ENCODE measurements at regions not wholly inside any gene's neighbourhood (a gene's known extent, or its start where the extent isn't known, plus 50 kb on each side); places are given as distances from the start of the nearest gene placed in this dataset.
"Not testable (repeated sequence)": the region's sequence is repeated elsewhere in the genome, so short reads cannot be mapped to it uniquely, and the experiment has no call there.

DNA sequence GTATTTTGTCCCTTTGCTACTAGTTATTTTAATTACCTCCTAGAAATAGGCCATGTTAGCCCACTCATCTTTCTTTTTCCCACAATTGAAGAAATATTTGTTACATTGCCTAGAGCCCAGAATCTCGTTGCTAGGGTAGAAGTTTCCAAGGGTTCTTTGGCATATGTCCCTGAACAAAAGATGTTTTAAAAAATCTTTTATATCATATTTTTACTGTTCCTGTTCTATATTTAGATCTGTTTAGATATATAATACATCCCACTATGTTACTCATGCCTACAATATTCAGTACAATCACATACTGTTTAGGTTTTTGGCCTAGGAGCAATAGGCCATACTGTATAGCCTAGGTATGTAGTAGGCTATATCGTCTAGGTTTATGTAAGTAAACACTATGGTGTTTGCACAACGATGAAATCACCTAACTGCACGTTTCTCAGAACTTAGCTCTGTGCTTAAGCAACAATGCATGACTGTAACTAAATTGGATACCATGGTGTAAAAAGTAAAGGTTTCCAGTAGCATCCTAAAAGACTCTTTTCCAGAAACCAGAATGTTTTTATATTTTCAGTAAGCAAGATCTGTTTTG, 236.0 kb upstream of the SLIT2 start:
- Histone ChIP-seq H3K4me3 (ENCODE audit: low read length in 2 of 2) (no peak overlapping the region), H3K27me3 (ENCODE audit: control insufficient read depth in 2 of 2, insufficient read depth in 2 of 2, low read length in 2 of 2) (no peaks in the 10 kb centered on the region), H3K9me3 (ENCODE audit: control insufficient read depth in 2 of 2, low read length in 2 of 2) (no peaks in the 10 kb centered on the region), H3K27ac (ENCODE audit: low read depth in 2 of 2, low read length in 2 of 2) (no peak overlapping the region), H3K9ac (ENCODE audit: low read depth in 1 of 2, low read length in 2 of 2) (no peak overlapping the region), H3K4me1 (ENCODE audit: control insufficient read depth in 2 of 2, insufficient read depth in 2 of 2, low read length in 2 of 2) (no peaks in the 10 kb centered on the region), H3K36me3 (ENCODE audit: control insufficient read depth in 2 of 2, insufficient read depth in 2 of 2, low read length in 2 of 2) (no peaks in the 10 kb centered on the region)

DNA sequence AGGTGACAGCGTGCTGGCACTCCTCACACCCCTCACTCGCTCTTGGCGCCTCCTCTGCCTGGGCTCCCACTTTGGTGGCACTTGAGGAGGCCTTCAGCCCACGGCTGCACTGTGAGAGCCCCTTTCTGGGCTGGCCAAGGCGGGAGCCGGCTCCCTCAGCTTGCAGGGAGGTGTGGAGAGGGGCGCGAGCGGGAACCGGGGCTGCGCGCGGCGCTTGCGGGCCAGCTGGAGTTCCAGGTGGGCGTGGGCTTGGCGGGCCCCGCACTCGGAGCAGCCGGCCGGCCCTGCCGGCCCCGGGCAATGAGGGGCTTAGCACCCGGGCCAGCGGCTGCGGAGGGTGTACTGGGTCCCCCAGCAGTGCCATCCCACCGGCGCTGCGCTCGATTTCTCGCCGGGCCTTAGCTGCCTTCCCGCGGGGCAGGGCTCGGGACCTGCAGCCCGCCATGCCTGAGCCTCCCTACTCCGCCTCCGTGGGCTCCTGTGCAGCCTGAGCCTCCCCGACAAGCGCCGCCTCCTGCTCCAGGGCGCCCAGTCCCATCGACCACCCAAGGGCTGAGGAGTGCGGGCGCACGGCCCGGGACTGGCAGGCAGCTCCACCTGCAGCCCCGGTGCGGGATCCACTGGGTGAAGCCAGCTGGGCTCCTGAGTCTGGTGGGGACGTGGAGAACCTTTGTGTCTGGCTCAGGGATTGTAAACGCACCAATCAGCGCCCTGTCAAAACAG, 247.7 kb upstream of the SLIT2 start:
- H3K9ac ChIP-seq (ENCODE audit: low read depth in 1 of 2, low read length in 2 of 2); H3K9me3 ChIP-seq (ENCODE audit: control insufficient read depth in 2 of 2, low read length in 2 of 2): not testable (repeated sequence)

DNA sequence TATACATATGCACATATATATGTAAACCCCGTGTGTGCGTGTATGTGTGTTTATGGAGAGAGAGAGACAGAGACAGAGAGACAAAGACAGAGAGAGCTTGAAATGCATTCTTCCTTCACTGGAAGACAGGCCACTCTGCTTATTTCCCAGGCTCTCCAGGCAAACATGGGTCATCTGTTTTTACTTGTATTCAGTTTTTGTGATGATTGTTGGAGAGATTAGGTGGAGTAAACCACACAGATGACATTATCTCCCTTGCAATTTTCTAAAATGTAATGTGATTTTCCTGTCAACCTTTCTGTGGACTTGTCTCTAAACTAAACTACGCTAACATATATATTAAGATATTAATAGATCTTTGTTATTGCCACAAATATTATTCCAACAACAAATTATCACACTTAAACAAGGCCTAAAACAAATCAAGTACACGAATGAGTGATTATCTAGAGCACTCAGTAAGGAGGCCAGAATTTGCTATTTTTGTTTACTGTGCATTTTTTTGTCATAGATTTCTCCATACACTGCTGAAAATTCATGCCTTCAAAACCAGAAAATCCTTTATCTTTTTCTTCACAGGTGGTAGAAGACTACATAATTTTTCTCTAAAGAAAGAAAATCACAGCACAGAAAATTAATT, 251.8 kb upstream of the SLIT2 start:
- no peak overlapping the region for H3K4me3 ChIP-seq (ENCODE audit: low read length in 2 of 2)
- no peaks in the 10 kb centered on the region for H3K36me3 ChIP-seq (ENCODE audit: control insufficient read depth in 2 of 2, insufficient read depth in 2 of 2, low read length in 2 of 2)
- H3K9me3 ChIP-seq (ENCODE audit: control insufficient read depth in 2 of 2, low read length in 2 of 2): no peaks in the 10 kb centered on the region
- H3K27ac ChIP-seq (ENCODE audit: low read depth in 2 of 2, low read length in 2 of 2): no peak overlapping the region
- no peaks in the 10 kb centered on the region for H3K4me1 ChIP-seq (ENCODE audit: control insufficient read depth in 2 of 2, insufficient read depth in 2 of 2, low read length in 2 of 2)
- H3K27me3 ChIP-seq (ENCODE audit: control insufficient read depth in 2 of 2, insufficient read depth in 2 of 2, low read length in 2 of 2): no peaks in the 10 kb centered on the region
- H3K9ac ChIP-seq (ENCODE audit: low read depth in 1 of 2, low read length in 2 of 2): no peak overlapping the region

More for the DNA sequence above, 247.7 kb upstream of the SLIT2 start:
- H3K4me3 ChIP-seq (ENCODE audit: low read length in 2 of 2); H3K27me3 ChIP-seq (ENCODE audit: control insufficient read depth in 2 of 2, insufficient read depth in 2 of 2, low read length in 2 of 2); H3K4me1 ChIP-seq (ENCODE audit: control insufficient read depth in 2 of 2, insufficient read depth in 2 of 2, low read length in 2 of 2); H3K27ac ChIP-seq (ENCODE audit: low read depth in 2 of 2, low read length in 2 of 2); H3K36me3 ChIP-seq (ENCODE audit: control insufficient read depth in 2 of 2, insufficient read depth in 2 of 2, low read length in 2 of 2): not testable (repeated sequence)

DNA sequence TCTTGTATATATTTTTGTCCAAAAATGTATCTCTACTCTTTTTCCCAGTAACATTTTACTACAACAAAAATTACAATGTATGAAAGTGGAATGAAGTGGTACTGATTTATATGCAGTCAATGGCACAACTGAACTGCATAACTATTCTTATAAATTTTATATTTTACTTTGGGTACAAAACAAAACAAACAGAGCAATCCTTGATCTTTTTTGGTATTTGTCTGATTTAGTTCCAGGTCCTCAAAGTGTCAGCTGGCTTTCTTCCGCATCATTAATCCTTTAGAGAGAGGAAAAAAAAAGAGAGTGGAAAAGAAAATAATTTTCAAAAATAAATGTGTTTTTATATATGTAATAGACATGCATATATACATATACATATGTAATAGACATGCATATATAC, 252.4 kb upstream of the SLIT2 start:
- H3K4me3 ChIP-seq (ENCODE audit: low read length in 2 of 2): no peak overlapping the region
- H3K9ac ChIP-seq (ENCODE audit: low read depth in 1 of 2, low read length in 2 of 2): no peak overlapping the region
- no peak overlapping the region for H3K27ac ChIP-seq (ENCODE audit: low read depth in 2 of 2, low read length in 2 of 2)
- H3K9me3 ChIP-seq (ENCODE audit: control insufficient read depth in 2 of 2, low read length in 2 of 2): no peaks in the 10 kb centered on the region
- H3K36me3 ChIP-seq (ENCODE audit: control insufficient read depth in 2 of 2, insufficient read depth in 2 of 2, low read length in 2 of 2): no peaks in the 10 kb centered on the region
- no peaks in the 10 kb centered on the region for H3K4me1 ChIP-seq (ENCODE audit: control insufficient read depth in 2 of 2, insufficient read depth in 2 of 2, low read length in 2 of 2)
- H3K27me3 ChIP-seq (ENCODE audit: control insufficient read depth in 2 of 2, insufficient read depth in 2 of 2, low read length in 2 of 2): no peaks in the 10 kb centered on the region

DNA sequence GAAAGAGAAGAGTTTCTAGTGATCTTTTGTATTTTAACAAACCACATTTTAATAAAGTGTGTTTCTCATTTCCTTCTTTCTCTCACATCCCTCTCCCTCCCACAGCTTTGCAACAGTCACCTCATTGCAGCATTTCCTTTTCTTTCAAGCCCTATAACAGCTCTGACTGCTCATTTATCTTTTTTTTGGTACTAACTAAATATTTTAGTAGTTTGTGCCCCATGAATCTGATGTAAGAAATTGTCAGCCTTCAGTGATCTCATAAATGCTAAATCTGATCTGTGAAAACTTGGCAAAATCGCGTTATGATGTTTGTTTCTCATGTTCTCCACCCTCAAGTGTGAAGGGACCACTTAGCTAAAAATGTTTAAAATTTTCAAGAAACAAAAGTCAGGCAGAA, 258.5 kb upstream of the SLIT2 start:
- H3K27me3 ChIP-seq (ENCODE audit: control insufficient read depth in 2 of 2, insufficient read depth in 2 of 2, low read length in 2 of 2): no peaks in the 10 kb centered on the region
- H3K27ac ChIP-seq (ENCODE audit: low read depth in 2 of 2, low read length in 2 of 2): no peak overlapping the region
- no peaks in the 10 kb centered on the region for H3K4me1 ChIP-seq (ENCODE audit: control insufficient read depth in 2 of 2, insufficient read depth in 2 of 2, low read length in 2 of 2)
- H3K9ac ChIP-seq (ENCODE audit: low read depth in 1 of 2, low read length in 2 of 2): no peak overlapping the region
- H3K36me3 ChIP-seq (ENCODE audit: control insufficient read depth in 2 of 2, insufficient read depth in 2 of 2, low read length in 2 of 2): no peaks in the 10 kb centered on the region
- no peak overlapping the region for H3K4me3 ChIP-seq (ENCODE audit: low read length in 2 of 2)
- no peaks in the 10 kb centered on the region for H3K9me3 ChIP-seq (ENCODE audit: control insufficient read depth in 2 of 2, low read length in 2 of 2)

DNA sequence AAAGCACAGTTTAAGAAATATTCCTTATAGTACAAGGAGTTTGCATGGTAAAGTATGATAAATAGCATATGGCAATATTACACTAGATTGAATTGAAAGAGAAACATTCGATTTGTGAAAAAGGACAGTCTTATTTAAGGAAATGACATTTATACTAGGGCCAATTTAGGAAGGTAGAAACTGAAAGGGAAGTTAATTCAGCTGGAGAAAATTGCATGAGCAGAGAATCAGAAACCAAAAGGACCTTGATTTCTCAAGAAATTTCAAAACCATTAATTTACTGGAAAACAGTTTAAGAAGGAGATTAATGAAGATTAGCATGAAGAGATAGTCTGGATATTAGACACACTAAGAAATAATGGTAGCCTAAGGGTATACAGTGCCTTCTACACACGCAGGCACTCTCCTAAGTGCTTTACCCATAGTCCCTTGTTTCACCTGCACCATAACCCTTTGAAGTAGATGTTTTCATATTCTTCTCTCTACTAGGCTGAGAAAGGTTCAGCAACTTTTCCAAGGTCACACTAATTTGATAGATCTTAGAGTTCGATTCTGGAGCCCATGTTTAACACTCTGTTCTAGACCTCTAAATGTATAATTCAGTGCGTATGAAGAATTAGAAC, 259.1 kb upstream of the SLIT2 start:
- Histone ChIP-seq H3K27ac (ENCODE audit: low read depth in 2 of 2, low read length in 2 of 2) (no peak overlapping the region), H3K4me1 (ENCODE audit: control insufficient read depth in 2 of 2, insufficient read depth in 2 of 2, low read length in 2 of 2) (no peaks in the 10 kb centered on the region), H3K27me3 (ENCODE audit: control insufficient read depth in 2 of 2, insufficient read depth in 2 of 2, low read length in 2 of 2) (no peaks in the 10 kb centered on the region), H3K36me3 (ENCODE audit: control insufficient read depth in 2 of 2, insufficient read depth in 2 of 2, low read length in 2 of 2) (no peaks in the 10 kb centered on the region), H3K9me3 (ENCODE audit: control insufficient read depth in 2 of 2, low read length in 2 of 2) (no peaks in the 10 kb centered on the region), H3K9ac (ENCODE audit: low read depth in 1 of 2, low read length in 2 of 2) (no peak overlapping the region), H3K4me3 (ENCODE audit: low read length in 2 of 2) (no peak overlapping the region)

DNA sequence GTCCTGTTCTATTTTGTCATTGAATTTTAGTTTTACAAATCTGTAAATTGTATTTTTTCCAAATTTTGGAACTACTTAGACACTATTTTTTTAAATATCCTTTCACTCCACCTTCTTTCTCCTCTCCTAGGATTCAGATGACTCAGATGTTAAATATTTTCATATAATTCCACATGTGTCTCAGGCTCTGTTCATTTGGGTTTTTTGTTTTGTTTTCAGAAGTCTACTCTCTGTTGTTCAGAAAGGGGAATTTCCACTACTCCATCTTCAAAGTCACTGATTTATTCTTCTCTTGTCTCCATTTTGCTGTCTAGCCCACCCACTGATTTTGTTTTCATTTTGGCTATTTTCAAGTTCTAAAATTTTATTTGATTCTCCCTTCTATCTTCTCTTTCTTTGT, 264.0 kb upstream of the SLIT2 start:
- no peak overlapping the region for H3K27ac ChIP-seq (ENCODE audit: low read depth in 2 of 2, low read length in 2 of 2)
- no peaks in the 10 kb centered on the region for H3K27me3 ChIP-seq (ENCODE audit: control insufficient read depth in 2 of 2, insufficient read depth in 2 of 2, low read length in 2 of 2)
- H3K9me3 ChIP-seq (ENCODE audit: control insufficient read depth in 2 of 2, low read length in 2 of 2): no peaks in the 10 kb centered on the region
- no peaks in the 10 kb centered on the region for H3K4me1 ChIP-seq (ENCODE audit: control insufficient read depth in 2 of 2, insufficient read depth in 2 of 2, low read length in 2 of 2)
- no peak overlapping the region for H3K4me3 ChIP-seq (ENCODE audit: low read length in 2 of 2)
- H3K36me3 ChIP-seq (ENCODE audit: control insufficient read depth in 2 of 2, insufficient read depth in 2 of 2, low read length in 2 of 2): no peaks in the 10 kb centered on the region
- no peak overlapping the region for H3K9ac ChIP-seq (ENCODE audit: low read depth in 1 of 2, low read length in 2 of 2)

DNA sequence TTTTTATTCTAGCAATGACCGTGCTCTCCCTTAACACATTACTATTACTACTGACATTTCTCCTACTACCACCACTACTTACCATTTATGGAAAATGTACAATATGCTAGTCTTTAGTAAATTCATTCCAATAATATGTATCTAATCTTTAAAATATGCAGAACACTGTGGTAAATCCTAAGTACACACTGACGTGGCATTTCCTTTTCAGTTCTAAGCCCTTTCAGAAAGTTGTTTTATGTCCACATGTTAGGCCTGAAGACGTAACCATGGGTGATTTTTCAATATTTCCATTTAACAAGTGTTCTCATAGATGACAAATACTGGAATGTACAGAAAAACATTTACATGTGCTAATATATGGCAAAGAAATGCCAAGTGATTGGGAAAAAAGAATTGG, 268.6 kb upstream of the SLIT2 start:
- no peak overlapping the region for H3K27ac ChIP-seq (ENCODE audit: low read depth in 2 of 2, low read length in 2 of 2)
- H3K4me3 ChIP-seq (ENCODE audit: low read length in 2 of 2): no peak overlapping the region
- no peaks in the 10 kb centered on the region for H3K36me3 ChIP-seq (ENCODE audit: control insufficient read depth in 2 of 2, insufficient read depth in 2 of 2, low read length in 2 of 2)
- peaks cover 0 to 3% of the 10 kb centered on the region in 2 donors for H3K9me3 ChIP-seq (ENCODE audit: control insufficient read depth in 2 of 2, low read length in 2 of 2)
- H3K9ac ChIP-seq (ENCODE audit: low read depth in 1 of 2, low read length in 2 of 2): no peak overlapping the region
- no peaks in the 10 kb centered on the region for H3K27me3 ChIP-seq (ENCODE audit: control insufficient read depth in 2 of 2, insufficient read depth in 2 of 2, low read length in 2 of 2)
- no peaks in the 10 kb centered on the region for H3K4me1 ChIP-seq (ENCODE audit: control insufficient read depth in 2 of 2, insufficient read depth in 2 of 2, low read length in 2 of 2)

DNA sequence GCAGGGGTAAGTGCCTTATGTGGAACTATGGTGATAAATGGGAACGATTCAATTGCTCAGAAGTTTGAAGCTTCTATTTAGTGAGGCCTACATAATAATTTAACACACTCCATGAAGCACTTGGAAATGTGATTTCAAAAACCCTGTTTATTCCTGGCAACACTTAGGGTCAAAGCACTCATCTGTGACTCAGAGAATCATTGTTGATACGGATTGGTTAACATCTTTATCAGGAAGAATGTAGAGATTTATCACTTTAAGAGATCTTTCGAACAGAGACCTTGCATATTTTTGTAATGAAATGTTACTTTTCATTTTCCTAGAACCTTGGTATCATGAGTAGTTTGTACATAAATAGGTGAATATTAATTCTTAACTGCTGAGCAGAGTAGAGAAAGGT, 269.1 kb upstream of the SLIT2 start:
- no peak overlapping the region for H3K27ac ChIP-seq (ENCODE audit: low read depth in 2 of 2, low read length in 2 of 2)
- H3K4me3 ChIP-seq (ENCODE audit: low read length in 2 of 2): no peak overlapping the region
- no peaks in the 10 kb centered on the region for H3K4me1 ChIP-seq (ENCODE audit: control insufficient read depth in 2 of 2, insufficient read depth in 2 of 2, low read length in 2 of 2)
- H3K9me3 ChIP-seq (ENCODE audit: control insufficient read depth in 2 of 2, low read length in 2 of 2): peaks cover 0 to 3% of the 10 kb centered on the region in 2 donors
- no peaks in the 10 kb centered on the region for H3K27me3 ChIP-seq (ENCODE audit: control insufficient read depth in 2 of 2, insufficient read depth in 2 of 2, low read length in 2 of 2)
- H3K9ac ChIP-seq (ENCODE audit: low read depth in 1 of 2, low read length in 2 of 2): no peak overlapping the region
- H3K36me3 ChIP-seq (ENCODE audit: control insufficient read depth in 2 of 2, insufficient read depth in 2 of 2, low read length in 2 of 2): no peaks in the 10 kb centered on the region

DNA sequence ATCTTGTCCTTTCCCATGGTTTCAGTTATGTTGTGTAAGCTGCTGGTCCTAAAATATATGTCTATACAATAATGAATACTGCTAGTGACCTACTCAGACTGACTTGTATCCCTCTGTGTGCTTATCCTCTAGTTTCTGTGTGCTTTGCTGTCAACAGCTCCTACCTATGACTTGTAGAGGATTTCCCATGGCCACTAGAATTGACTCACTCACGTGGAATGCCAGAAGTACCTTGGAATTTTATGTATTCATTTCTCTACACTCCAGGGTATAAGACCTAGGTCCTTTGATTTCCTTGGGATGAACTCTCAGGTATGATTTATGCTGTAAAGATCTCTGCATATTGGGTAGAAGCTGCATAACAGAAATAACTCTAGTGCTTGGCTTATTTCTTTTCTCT, 279.9 kb upstream of the SLIT2 start:
- Histone ChIP-seq H3K27ac (ENCODE audit: low read depth in 2 of 2, low read length in 2 of 2) (no peak overlapping the region), H3K9me3 (ENCODE audit: control insufficient read depth in 2 of 2, low read length in 2 of 2) (no peaks in the 10 kb centered on the region), H3K9ac (ENCODE audit: low read depth in 1 of 2, low read length in 2 of 2) (no peak overlapping the region), H3K27me3 (ENCODE audit: control insufficient read depth in 2 of 2, insufficient read depth in 2 of 2, low read length in 2 of 2) (no peaks in the 10 kb centered on the region), H3K4me1 (ENCODE audit: control insufficient read depth in 2 of 2, insufficient read depth in 2 of 2, low read length in 2 of 2) (no peaks in the 10 kb centered on the region), H3K36me3 (ENCODE audit: control insufficient read depth in 2 of 2, insufficient read depth in 2 of 2, low read length in 2 of 2) (no peaks in the 10 kb centered on the region), H3K4me3 (ENCODE audit: low read length in 2 of 2) (no peak overlapping the region)

Data from mucosa of rectum (tissue), 2 donors.